SK-MEL-5 (cell line): ENCODE measurements at regions not wholly inside any gene's neighbourhood (a gene's known extent, or its start where the extent isn't known, plus 50 kb on each side); places are given as distances from the start of the nearest gene placed in this dataset.

Experiments
- DNase-seq: peaks from one replicate; pipeline ENCODE4 v3.0.0-alpha.2; 2016; ENCODE audit warnings: low read depth, low spot score
- in situ Hi-C: cut with HindIII; loops from 2 replicates; pipeline ENCODE4 v1.10.0; 2016; ENCODE audit warnings: low sequenced_read_pairs, high pct_unique_total_duplicates, low pct_unique_long_range_greater_than_20kb

DNA sequence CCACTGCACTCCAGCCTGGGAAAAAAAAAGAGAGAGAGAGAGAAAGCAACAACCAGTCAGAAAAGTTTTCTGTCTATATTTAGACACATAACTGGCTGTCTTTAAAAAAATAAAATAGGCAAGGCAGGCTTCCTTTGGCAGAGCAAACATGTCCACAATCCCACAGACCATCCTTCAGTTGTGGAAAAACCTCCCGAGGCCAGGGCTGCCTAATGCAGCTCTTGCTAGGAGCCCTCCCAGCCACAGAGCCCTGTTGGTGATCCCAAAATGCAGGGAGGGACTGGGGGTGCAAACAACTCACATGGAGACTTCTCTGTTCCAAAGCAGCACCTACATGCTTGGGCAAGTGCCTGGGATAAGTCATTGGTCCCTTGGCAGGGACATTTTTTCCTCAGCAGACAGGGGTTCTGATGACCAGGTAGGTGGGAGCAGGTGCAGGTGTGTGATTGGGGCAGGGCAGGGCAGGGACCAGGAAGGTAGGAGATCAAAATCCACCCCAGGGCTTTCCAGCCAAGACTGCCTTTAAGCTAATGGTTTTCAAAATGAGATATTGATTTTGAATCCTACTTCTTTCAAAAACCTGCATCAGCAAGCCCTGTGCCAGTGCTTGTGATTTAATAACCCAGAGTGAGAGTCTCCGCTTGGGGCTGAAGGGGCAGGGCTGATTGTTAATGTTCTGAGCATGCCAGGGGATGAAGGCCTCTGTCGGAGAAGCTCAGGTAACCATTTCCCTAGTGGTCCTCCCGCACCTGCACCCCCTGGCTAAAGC lies 178.5 kb downstream of the USP12 start:
- DNase-seq = no peak
- in situ Hi-C loops = no loop called here

- in situ Hi-C loops = no loop called here
- DNase-seq = peak; percentile 49
Measured at GRCh38 chr13:26991508-26992181, 180.0 kb downstream of the USP12 start.

DNA sequence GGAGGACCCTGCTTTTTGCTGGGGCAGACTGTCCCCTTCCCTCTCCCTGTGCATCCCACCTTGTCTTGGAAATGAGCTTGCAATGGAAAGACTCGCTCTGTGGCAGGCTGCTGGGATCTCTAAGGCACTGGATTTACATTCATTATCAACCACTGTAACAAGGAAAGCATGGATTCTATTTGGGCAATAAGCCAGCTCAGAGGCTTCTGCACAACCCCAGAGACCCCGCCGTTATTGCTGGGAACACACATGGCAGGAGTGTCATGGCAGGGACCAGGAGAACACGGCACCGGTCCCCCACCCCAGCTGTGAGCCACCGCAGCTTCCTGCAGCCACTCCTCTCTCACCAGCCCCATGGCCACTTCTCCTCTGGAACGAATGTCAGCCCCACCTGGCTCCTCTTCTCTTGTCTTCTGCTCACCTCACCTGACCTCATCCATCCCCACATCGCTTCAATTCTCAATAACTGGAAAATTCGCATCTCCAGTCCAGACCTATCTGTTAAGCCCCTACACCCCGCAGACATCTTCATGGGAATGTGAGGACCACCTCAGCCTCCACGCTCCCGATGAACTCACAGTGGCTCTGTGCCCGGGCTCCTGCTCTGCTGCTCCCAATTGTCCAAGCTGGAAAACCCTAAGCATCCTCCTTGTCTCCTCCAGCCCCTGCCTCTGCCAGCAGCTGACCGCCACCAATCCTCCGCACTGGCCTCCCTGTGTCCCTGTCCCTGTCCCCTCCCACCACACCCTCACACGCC lies 181.5 kb downstream of the USP12 start:
- in situ Hi-C loops = no loop called here
- no peak for DNase-seq

GRCh38 chr13:26989261-26989956 lies 182.2 kb downstream of the USP12 start:
- in situ Hi-C loops = no loop called here
- no peak for DNase-seq

DNA sequence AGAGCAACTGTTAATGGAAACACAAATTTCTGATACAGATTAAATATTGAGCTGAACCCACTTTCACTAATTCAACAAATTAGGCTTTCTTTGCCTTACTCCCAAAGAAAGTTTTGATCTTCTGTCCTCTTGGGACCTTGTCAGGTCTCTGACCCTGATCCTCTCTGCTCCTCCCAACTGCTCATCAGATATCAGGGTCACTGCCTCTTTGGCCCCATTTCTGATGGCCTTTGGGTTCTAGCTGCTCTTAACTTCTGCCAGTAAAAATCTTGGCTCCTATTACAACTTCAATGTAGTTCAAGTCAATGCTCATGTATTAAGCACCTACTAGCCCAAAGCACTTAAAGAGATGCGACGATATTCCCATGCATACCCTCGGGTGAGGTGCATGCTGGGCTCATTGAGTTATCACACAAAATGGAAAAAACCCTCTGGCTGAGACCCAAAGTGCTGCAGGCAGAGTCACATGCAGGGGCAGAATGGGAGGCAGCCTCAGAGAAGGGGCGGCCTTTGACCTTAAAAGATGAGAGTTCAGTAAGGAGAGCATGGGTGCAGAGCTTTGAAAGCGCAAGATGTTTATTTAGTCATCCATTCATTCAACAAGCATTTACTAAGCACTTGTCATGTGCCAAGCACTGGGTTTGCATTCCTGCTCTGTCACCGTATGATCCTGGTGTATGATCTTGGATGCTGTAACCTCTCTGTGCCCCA lies 183.4 kb downstream of the USP12 start:
- in situ Hi-C loops = no loop called here
- DNase-seq = peak; percentile 19

DNA sequence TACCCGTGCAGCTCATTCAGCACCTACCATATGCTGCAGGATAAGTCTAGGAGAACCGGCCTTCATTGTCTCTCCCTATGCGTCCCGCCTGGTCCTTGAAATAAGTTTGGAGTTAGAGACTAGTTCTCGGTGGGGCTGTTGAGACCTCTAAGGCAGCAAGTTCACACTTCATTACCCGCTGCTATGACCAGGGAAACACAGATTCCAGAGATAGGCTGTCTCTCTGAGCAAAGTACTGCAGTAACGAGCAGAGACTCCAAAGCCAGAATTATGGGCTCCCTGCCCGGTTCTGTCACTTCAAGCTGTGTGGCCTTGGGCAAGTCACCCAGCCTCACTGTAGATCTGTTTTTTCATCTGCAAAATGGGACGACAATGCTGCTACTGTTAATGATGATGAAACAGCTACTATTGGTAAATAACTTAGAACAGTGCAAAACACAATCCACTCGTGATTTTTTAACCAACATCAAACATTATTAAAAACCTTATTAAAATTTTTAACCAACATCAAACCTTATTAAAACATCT lies 184.1 kb downstream of the USP12 start:
- in situ Hi-C loops = no loop called here
- DNase-seq = no peak

- peak; percentile 84 for DNase-seq
- in situ Hi-C loops = no loop called here
Measured at GRCh38 chr13:26985285-26985878, 186.2 kb downstream of the USP12 start.

DNA sequence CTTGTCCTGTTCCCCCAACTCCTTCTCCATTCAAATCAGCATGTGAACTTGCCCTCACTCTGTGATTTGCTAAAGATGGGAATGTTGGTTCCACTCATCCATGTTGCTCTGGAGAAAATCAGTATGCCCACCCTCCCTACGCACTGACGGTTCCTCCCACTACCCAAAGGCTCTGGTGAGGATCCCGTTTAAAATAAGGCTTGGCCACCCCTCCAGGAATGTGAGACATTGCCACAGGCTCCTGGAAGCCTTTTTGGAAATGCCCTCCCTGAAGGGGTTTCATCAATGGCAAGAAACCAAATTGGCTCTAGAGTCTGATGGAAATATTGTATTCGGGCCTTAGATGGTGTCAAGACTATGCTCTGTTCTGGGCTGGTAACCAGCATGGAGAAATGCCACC lies 187.3 kb downstream of the USP12 start:
- in situ Hi-C loops = no loop called here
- DNase-seq = no peak

GRCh38 chr13:26983543-26984320 lies 187.9 kb downstream of the USP12 start:
- no peak for DNase-seq
- in situ Hi-C loops = no loop called here

GRCh38 chr13:26980099-26981031 lies 191.2 kb downstream of the USP12 start:
- DNase-seq = no peak
- in situ Hi-C loops = no loop called here

DNA sequence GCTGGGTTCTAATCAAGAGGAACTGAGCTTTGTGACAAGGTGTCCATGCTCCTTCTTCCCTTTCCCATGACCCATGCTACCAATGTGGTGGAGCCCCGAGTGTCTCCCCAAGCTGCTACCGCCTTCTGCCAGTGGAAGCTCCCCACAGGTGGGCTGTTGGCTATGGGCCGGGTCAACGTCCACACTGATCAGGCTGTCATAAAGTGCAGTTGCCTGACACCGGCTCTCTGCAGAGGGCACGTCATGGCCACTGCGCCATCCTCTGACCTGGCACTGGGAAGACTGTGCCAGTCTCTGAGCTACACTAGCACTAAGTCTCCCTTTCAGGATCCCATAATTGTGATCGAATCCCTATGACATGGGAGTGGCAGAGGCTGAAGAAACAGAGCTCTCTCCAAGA lies 192.3 kb downstream of the USP12 start:
- no peak for DNase-seq
- in situ Hi-C loops = no loop called here

- no peak for DNase-seq
- in situ Hi-C loops = no loop called here
Measured at GRCh38 chr13:26978081-26978860, 193.3 kb downstream of the USP12 start.

- DNase-seq = no peak
- in situ Hi-C loops = no loop called here
Measured at GRCh38 chr13:26977541-26977940, 194.1 kb downstream of the USP12 start.

DNA sequence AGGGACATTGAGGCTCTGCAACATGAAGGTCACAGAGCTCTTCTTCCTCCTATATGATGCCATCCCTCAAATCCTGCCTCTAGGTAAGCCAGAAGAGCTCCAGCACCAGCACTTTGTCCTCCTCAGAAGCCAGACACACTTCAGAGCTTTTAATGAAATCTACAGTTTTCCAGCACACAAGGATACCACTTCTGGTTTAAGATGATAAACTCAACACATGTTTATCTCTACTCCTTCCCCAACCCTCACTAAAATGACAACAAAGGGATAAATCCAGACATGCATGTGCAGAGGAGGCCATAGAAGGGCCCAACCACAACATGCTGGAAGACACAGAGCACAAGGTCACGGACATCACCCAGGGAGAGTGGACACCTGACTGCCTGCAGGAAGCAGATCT lies 195.3 kb downstream of the USP12 start:
- in situ Hi-C loops = no loop called here
- no peak for DNase-seq

- in situ Hi-C loops = no loop called here
Measured at GRCh38 chr13:26973946-26974345, 197.7 kb downstream of the USP12 start.

More at GRCh38 chr13:26973946-26974345, 197.7 kb downstream of the USP12 start:
- no peak for DNase-seq
